ENCODE measurements at regions not wholly inside any gene's neighbourhood (a gene's known extent, or its start where the extent isn't known, plus 50 kb on each side); places are given as distances from the start of the nearest gene placed in this dataset.

DNA sequence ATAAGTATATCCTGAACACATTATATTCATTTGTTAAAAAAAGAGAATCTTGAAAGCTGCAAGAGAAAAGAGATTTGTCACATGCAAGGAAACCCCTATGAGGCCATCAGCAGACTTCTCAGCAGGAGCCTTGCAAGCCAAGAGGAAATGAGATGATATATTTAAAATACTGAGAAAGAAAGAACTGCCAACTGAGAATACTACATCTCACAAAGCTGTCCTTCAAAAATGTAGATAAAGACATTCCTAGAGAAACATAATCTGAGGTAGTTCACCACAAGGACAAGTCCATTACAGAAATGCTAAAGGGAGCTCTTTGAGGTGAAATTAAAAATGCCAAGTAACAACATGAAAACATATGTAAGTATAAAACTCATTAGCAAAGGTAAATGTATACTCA lies 224.4 kb upstream of the MBL2 start:
- TF ChIP-seq, protein P1, sequence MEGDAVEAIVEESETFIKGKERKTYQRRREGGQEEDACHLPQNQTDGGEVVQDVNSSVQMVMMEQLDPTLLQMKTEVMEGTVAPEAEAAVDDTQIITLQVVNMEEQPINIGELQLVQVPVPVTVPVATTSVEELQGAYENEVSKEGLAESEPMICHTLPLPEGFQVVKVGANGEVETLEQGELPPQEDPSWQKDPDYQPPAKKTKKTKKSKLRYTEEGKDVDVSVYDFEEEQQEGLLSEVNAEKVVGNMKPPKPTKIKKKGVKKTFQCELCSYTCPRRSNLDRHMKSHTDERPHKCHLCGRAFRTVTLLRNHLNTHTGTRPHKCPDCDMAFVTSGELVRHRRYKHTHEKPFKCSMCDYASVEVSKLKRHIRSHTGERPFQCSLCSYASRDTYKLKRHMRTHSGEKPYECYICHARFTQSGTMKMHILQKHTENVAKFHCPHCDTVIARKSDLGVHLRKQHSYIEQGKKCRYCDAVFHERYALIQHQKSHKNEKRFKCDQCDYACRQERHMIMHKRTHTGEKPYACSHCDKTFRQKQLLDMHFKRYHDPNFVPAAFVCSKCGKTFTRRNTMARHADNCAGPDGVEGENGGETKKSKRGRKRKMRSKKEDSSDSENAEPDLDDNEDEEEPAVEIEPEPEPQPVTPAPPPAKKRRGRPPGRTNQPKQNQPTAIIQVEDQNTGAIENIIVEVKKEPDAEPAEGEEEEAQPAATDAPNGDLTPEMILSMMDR (IDR thresholded peaks at IDR 0.05): no peak
- no peak for TF ChIP-seq POLR2A (IDR thresholded peaks at IDR 0.05)

Measured in heart left ventricle (tissue), 13 donors.